IMR-90 (cell line): ENCODE measurements at regions not wholly inside any gene's neighbourhood (a gene's known extent, or its start where the extent isn't known, plus 50 kb on each side); places are given as distances from the start of the nearest gene placed in this dataset.

Experiments
- BHLHE40 ChIP-seq: fragments of 150-350 bp; IDR thresholded peaks from 2 replicates; pipeline ENCODE4 v1.6.1; 2016; ENCODE audit warnings: mild to moderate bottlenecking, low read depth, low read length
- TF ChIP-seq, protein P1 (sequence below): conservative IDR thresholded peaks from 2 replicates; pipeline ENCODE4 v1.5.1; 2012; ENCODE audit warnings: mild to moderate bottlenecking, low read depth, low read length, improper control_type of control experiment

GRCh38 chr5:123771715-123772114 lies 259.7 kb downstream of the CSNK1G3 start:
- TF ChIP-seq, protein P1, sequence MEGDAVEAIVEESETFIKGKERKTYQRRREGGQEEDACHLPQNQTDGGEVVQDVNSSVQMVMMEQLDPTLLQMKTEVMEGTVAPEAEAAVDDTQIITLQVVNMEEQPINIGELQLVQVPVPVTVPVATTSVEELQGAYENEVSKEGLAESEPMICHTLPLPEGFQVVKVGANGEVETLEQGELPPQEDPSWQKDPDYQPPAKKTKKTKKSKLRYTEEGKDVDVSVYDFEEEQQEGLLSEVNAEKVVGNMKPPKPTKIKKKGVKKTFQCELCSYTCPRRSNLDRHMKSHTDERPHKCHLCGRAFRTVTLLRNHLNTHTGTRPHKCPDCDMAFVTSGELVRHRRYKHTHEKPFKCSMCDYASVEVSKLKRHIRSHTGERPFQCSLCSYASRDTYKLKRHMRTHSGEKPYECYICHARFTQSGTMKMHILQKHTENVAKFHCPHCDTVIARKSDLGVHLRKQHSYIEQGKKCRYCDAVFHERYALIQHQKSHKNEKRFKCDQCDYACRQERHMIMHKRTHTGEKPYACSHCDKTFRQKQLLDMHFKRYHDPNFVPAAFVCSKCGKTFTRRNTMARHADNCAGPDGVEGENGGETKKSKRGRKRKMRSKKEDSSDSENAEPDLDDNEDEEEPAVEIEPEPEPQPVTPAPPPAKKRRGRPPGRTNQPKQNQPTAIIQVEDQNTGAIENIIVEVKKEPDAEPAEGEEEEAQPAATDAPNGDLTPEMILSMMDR = no peak
- TF ChIP-seq BHLHE40 = no peak
